Left cardiac atrium (tissue), 4 donors: ENCODE measurements at regions not wholly inside any gene's neighbourhood (a gene's known extent, or its start where the extent isn't known, plus 50 kb on each side); places are given as distances from the start of the nearest gene placed in this dataset.
"Not testable (repeated sequence)": the region's sequence is repeated elsewhere in the genome, so short reads cannot be mapped to it uniquely, and the experiment has no call there.

Experiments
- ATAC-seq, 2 donors: fragments of 200-7000 bp; cut with Tn5 transposase; one replicate each; pipeline ENCODE4 v1.9.1; 2020; ENCODE audit warnings: mild to moderate bottlenecking in 2 of 2, moderate library complexity in 2 of 2
- DNase-seq: peaks from one replicate; pipeline ENCODE4 v3.0.0-alpha.2; 2020
- intact Hi-C, 2 donors: fragments of 100-400 bp; cut with DNase I; formaldehyde crosslinking; loops; one replicate each; pipeline versions ENCODE4 v1.14.1 to v1.15.1; 2022 to 2023
- donor health status: DM: no; HTN: yes; CAD: no.
- donor health status: DM: no; HTN: yes; CAD: no; lungs with severe emphysema.
- donor health status: DM: yes; HTN: yes; CAD: no.
- donor health status: Dilated cardiomyopathy.

DNA sequence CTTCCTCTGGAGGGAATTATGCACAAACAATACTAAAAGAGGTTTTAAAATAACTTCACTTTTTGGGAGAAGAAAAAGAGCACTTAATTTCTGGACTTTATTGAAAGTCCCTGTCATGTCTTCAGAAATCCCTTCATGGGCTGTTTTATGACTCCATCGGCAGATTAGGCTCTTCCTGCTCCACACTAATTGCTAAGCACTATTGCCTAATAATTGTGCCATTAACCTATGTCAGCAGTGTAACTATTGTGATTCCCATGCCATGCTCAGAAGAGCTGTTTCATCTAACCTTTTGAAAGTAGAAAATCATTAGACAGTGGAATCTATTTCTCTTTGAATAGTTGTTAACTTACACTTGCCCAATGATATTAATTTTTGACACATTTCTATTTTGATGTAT is 489.3 kb upstream of the RUNX1 start:
- DNase-seq (no peak), ATAC-seq (no peak)
- intact Hi-C loops: no loop called here

- intact Hi-C loops: no loop called here
- DNase-seq (no peak), ATAC-seq (no peak)
Measured at GRCh38 chr21:35537604-35538003, 488.5 kb upstream of the RUNX1 start.

GRCh38 chr21:35533893-35534292 is 484.8 kb upstream of the RUNX1 start:
- ATAC-seq (no peak), DNase-seq (no peak)
- intact Hi-C loops: no loop called here

- no peak for DNase-seq
- ATAC-seq: no peak
- intact Hi-C loops: no loop called here
Measured at GRCh38 chr21:35530766-35531165, 481.7 kb upstream of the RUNX1 start.

GRCh38 chr21:35529171-35529863 is 480.2 kb upstream of the RUNX1 start:
- no peak for DNase-seq
- peak; percentile 33 to 55 for ATAC-seq
- intact Hi-C loops: no loop called here

GRCh38 chr21:35528116-35529042 is 479.3 kb upstream of the RUNX1 start:
- intact Hi-C loops: no loop called here
- DNase-seq (no peak), ATAC-seq (peak; percentile 57 to 65)

- intact Hi-C loops: no loop called here
- ATAC-seq (no peak), DNase-seq (no peak)
Measured at GRCh38 chr21:35527358-35527757, 478.3 kb upstream of the RUNX1 start.

DNA sequence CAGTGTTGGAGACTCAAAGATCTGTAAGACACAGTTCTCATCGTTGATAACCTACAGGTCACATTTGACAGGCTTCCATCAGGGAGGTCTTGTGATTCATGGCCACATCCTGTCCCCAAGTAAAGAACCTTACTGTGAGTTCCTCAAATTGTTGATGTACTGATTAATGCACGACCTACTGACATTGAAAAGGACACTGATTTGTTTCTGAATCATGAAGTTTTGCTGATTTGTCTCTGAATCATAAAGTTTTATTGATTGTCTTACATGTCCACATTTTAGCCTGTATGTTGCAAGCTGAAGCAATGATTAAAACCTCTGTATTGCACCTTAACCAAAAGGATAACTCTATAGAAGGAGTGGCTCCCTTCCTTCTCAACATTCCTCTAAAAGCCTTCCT is 476.3 kb upstream of the RUNX1 start:
- intact Hi-C loops: no loop called here
- DNase-seq (no peak), ATAC-seq (no peak)

GRCh38 chr21:35521852-35522505 is 472.9 kb upstream of the RUNX1 start:
- intact Hi-C loops: no loop called here
- ATAC-seq: no peak

GRCh38 chr21:35521293-35521692 is 472.2 kb upstream of the RUNX1 start:
- ATAC-seq (no peak), DNase-seq (no peak)
- intact Hi-C loops: no loop called here

More at GRCh38 chr21:35521852-35522505, 472.9 kb upstream of the RUNX1 start:
- no peak for DNase-seq

DNA sequence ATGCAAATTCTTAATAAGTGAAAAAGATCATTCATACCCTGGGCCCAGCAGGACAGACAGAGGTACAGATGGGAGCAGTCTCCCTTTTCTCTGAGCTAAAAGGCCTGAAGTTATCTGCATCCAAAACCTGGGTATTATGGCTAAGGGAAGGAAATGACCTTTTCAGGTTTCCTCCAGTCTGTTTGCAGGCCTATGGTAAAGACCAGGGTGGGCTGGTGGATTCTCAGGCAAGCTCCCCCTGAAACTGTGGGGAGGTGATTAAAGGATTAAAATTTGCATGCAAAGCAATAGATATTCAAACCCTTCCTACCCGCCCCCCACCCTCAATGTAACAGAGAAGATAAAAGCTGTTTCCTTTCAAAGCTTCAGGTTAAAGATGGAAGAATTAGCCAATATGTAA is 471.8 kb upstream of the RUNX1 start:
- intact Hi-C loops: no loop called here
- DNase-seq (no peak), ATAC-seq (no peak)

DNA sequence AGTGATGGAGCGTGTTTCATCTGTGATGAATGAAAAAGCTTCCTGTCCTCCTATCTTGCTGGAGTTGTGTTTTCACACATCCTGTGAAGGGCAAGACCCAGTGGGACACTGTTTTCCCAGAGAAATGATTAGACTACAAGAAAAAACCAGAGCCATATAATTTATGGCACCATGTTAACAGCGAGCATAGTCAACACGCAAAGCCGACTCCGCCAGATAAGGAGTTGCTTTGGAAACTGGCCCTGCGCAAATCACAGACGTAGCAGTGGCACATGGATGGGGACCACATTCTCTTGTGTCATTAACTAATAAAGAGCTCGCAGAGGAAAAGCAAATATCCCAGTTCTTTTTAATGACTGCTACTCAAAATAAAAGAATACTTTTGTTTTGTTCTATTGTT is 471.2 kb upstream of the RUNX1 start:
- DNase-seq: no peak
- ATAC-seq: peak in 1 of 2 donors; percentile 30
- intact Hi-C loops: no loop called here

GRCh38 chr21:35517865-35518264 is 468.8 kb upstream of the RUNX1 start:
- ATAC-seq: no peak
- DNase-seq: no peak
- intact Hi-C loops: no loop called here

DNA sequence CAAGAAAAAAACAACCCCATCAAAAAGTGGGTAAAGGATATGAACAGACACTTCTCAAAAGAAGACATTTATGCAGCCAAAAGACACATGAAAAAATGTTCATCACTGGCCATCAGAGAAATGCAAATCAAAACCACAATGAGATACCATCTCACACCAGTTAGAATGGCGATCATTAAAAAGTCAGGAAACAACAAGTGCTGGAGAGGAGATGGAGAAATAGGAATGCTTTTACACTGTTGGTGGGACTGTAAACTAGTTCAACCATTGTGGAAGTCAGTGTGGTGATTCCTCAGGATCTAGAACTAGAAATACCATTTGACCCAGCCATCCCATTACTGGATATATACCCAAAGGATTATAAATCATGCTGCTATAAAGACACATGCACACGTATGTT is 467.2 kb upstream of the RUNX1 start:
- intact Hi-C loops, ATAC-seq, DNase-seq: not testable (repeated sequence)

GRCh38 chr21:35512346-35512745 is 463.2 kb upstream of the RUNX1 start:
- ATAC-seq (no peak), DNase-seq (no peak)
- intact Hi-C loops: no loop called here

GRCh38 chr21:35511696-35512162 is 462.6 kb upstream of the RUNX1 start:
- DNase-seq (no peak), ATAC-seq (no peak)
- intact Hi-C loops: no loop called here

GRCh38 chr21:35510957-35511695 is 462.0 kb upstream of the RUNX1 start:
- ATAC-seq (no peak), DNase-seq (no peak)
- intact Hi-C loops: no loop called here

- intact Hi-C loops: no loop called here
- DNase-seq: no peak
Measured at GRCh38 chr21:35510294-35510693, 461.2 kb upstream of the RUNX1 start.

DNA sequence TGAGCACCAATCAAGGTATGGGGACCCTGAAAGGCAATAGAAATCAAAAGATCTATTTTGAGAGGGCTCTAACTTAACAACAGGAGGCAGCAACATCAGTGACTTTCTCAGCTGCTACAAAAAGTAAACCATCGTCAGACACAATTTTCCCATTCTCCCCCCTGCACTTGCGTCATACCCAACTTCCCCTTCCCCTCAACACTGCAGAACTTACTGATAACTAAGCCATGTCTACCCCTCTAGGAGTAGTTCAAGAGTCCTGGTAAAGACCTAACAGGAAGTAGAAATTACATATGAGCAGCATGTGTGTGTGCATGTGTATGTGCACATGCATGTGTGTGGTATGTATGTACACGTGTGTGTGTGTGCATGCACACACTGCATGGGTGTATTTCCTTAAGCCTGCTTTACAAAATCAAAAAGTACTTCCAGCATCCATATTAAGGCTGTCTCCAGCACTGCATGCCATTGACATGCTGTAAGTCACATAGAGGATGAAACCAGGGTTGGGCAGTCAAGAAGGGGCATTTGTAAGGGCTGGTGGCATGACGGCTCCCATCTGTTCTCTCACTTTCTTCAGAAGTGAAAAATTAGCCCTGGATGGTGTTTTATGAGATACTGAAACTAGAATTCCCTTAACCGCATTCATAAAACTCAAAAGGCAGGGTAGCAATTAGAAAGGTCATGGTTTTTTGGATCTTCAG is 460.1 kb upstream of the RUNX1 start:
- no peak for DNase-seq
- intact Hi-C loops: loop anchor here in 1 of 2 donors (10.0 kb wide), 1 partner anchor 614 kb away; no protein-coding TSS in a partner anchor
- peak in 1 of 2 donors; percentile 46 for ATAC-seq

More at GRCh38 chr21:35510294-35510693, 461.2 kb upstream of the RUNX1 start:
- ATAC-seq: no peak
